Testis (tissue), 2 donors: ENCODE measurements at regions not wholly inside any gene's neighbourhood (a gene's known extent, or its start where the extent isn't known, plus 50 kb on each side); places are given as distances from the start of the nearest gene placed in this dataset.

ENCODE experiments used
- DNase-seq: peaks from one replicate; pipeline ENCODE4 v3.0.0-alpha.2; 2019
- H3K27ac ChIP-seq, 2 donors: fragments of 200-600 bp; sonication (generic); one replicate each; pipeline ENCODE4 v1.5.1; 2019
- H3K27me3 ChIP-seq: fragments of 200-600 bp; sonication (generic); one replicate; pipeline ENCODE4 v1.5.1; 2019
- H3K36me3 ChIP-seq: fragments of 200-600 bp; sonication (generic); one replicate; pipeline ENCODE4 v1.5.1; 2017; ENCODE audit warnings: low read depth; ENCODE audit errors: missing control alignments
- H3K4me1 ChIP-seq: fragments of 200-600 bp; sonication (generic); one replicate; pipeline ENCODE4 v1.5.1; 2019
- H3K4me3 ChIP-seq, 2 donors: fragments of 200-600 bp; sonication (generic); one replicate each; pipeline ENCODE4 v1.5.1; 2017 to 2019
- H3K9me3 ChIP-seq: fragments of 200-600 bp; sonication (generic); one replicate; pipeline ENCODE4 v1.5.1; 2017
- CTCF ChIP-seq, 3 experiments: fragments of 450-650 bp in 2 of 3; fragments of 200-600 bp in 1 of 3; sonication (generic) in 1 of 3; IDR thresholded peaks; one replicate each; pipeline ENCODE4 v1.5.1; 2016 to 2019; ENCODE audit warnings: antibody characterized with exemption in 3 of 3, mild to moderate bottlenecking in 2 of 3, moderate library complexity in 1 of 3
- POLR2A ChIP-seq: fragments of 450-650 bp; IDR thresholded peaks from one replicate; pipeline ENCODE4 v1.6.1; 2017; ENCODE audit warnings: antibody characterized with exemption, mild to moderate bottlenecking, moderate library complexity
- WGBS, 2 donors: methylation state at CpG; one replicate each; pipeline ENCODE4 v1.1.5; 2018; 5-methylcytosine and 5-hydroxymethylcytosine counted together
- intact Hi-C: fragments of 100-400 bp; cut with DNase I; formaldehyde crosslinking; loops from one replicate; pipeline ENCODE4 v1.15.1; 2023; ENCODE audit warnings: low total_unique reads

- Histone ChIP-seq H3K9me3 (no peaks in the 10 kb centered on the region), H3K36me3 (no peaks in the 10 kb centered on the region), H3K27me3 (no peaks in the 10 kb centered on the region), H3K4me1 (no peaks in the 10 kb centered on the region), H3K4me3 (no peak overlapping the region), H3K27ac (no peak overlapping the region)
- TF ChIP-seq CTCF (IDR thresholded peaks at IDR 0.05) (no peak), POLR2A (no peak)
- intact Hi-C loops: no loop called here
- no peak for DNase-seq
- 89% methylated on average over 4 of the region's 4 CpGs for WGBS, 2 donors
Measured at GRCh38 chr10:111348076-111348475, 271.2 kb downstream of the ADRA2A start.

- H3K36me3 ChIP-seq: no peaks in the 10 kb centered on the region
- H3K9me3 ChIP-seq: no peaks in the 10 kb centered on the region
- H3K27ac ChIP-seq: no peak overlapping the region
- no peak for DNase-seq
- intact Hi-C loops: no loop called here
- H3K4me1 ChIP-seq: no peaks in the 10 kb centered on the region
- H3K4me3 ChIP-seq: no peak overlapping the region
- 96 to 97% methylated on average over 1 of the region's 1 CpG for WGBS, 2 donors
- H3K27me3 ChIP-seq: no peaks in the 10 kb centered on the region
- TF ChIP-seq CTCF (IDR thresholded peaks at IDR 0.05) (no peak), POLR2A (no peak)
Measured at GRCh38 chr10:111354859-111355258, 278.0 kb downstream of the ADRA2A start.

- H3K4me3 ChIP-seq: no peak overlapping the region
- H3K27ac ChIP-seq: no peak overlapping the region
- no peaks in the 10 kb centered on the region for H3K4me1 ChIP-seq
- no peaks in the 10 kb centered on the region for H3K36me3 ChIP-seq
- DNase-seq: no peak
- H3K9me3 ChIP-seq: no peaks in the 10 kb centered on the region
- 77 to 80% methylated on average over 3 of the region's 3 CpGs for WGBS, 2 donors
- no peaks in the 10 kb centered on the region for H3K27me3 ChIP-seq
- TF ChIP-seq CTCF (IDR thresholded peaks at IDR 0.05) (no peak), POLR2A (no peak)
- intact Hi-C loops: no loop called here
Measured at GRCh38 chr10:111356571-111356970, 279.7 kb downstream of the ADRA2A start.

GRCh38 chr10:111357859-111358258 lies 281.0 kb downstream of the ADRA2A start:
- H3K27ac ChIP-seq: no peak overlapping the region
- TF ChIP-seq CTCF (IDR thresholded peaks at IDR 0.05) (no peak), POLR2A (no peak)
- no peaks in the 10 kb centered on the region for H3K4me1 ChIP-seq
- intact Hi-C loops: no loop called here
- H3K36me3 ChIP-seq: no peaks in the 10 kb centered on the region
- no peaks in the 10 kb centered on the region for H3K9me3 ChIP-seq
- WGBS, 2 donors: 33 to 52% methylated on average over 1 of the region's 1 CpG
- no peak overlapping the region for H3K4me3 ChIP-seq
- no peaks in the 10 kb centered on the region for H3K27me3 ChIP-seq
- no peak for DNase-seq

GRCh38 chr10:111360260-111360925 lies 283.6 kb downstream of the ADRA2A start:
- Histone ChIP-seq H3K4me3 (no peak overlapping the region), H3K27ac (no peak overlapping the region), H3K4me1 (no peaks in the 10 kb centered on the region), H3K27me3 (no peaks in the 10 kb centered on the region), H3K36me3 (no peaks in the 10 kb centered on the region), H3K9me3 (no peaks in the 10 kb centered on the region)
- intact Hi-C loops: no loop called here
- TF ChIP-seq CTCF (IDR thresholded peaks at IDR 0.05) (peak in 2 of 3 experiments; percentile 48 to 56), POLR2A (no peak)
- 35 to 53% methylated on average over 5 of the region's 5 CpGs for WGBS, 2 donors
- DNase-seq: peak; percentile 75
